ENCODE measurements at regions not wholly inside any gene's neighbourhood (a gene's known extent, or its start where the extent isn't known, plus 50 kb on each side); places are given as distances from the start of the nearest gene placed in this dataset.

DNA sequence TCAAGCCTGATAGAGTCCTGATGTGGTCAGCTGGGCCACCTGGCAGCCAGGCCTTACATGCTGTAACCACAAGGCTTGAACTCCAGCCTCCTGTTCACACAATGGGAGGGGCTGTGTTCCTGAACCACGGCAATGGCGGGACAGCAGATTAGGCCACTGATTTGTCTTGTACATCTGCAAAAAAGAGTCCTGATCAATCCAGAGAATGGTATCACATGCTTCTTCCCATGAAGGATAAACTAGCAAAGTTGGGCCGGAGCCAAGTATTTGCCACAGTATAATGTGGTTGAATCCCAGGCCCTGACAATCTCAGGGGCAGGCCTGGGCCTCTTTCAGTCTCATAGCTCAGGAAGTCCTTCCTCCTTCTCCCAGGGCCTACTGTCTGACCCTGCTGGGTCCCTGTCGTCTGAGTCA is 2182.5 kb upstream of the AGA start:
- Histone ChIP-seq H3K27ac (ENCODE audit: low read length, poor library complexity, severe bottlenecking) (peak overlapping the region; percentile 96), H4K8ac (ENCODE audit: low read length) (peak overlapping the region; percentile 10), H3K14ac (ENCODE audit: low read length in 2 of 2) (peak overlapping the region in 1 of 2 experiments; percentile 75), H2BK5ac (ENCODE audit: low read depth, low read length, poor library complexity, severe bottlenecking) (no peak overlapping the region), H3K36me3 (ENCODE audit: control insufficient read depth in 1 of 2, insufficient read depth in 2 of 2, low read depth in 1 of 2, low read length in 2 of 2) (no peaks in the 10 kb centered on the region), H3K9me3 (ENCODE audit: control insufficient read depth, low read length) (peaks cover 13% of the 10 kb centered on the region), H2BK15ac (ENCODE audit: low read depth, poor library complexity, severe bottlenecking) (no peak overlapping the region), H3K18ac (ENCODE audit: low read depth in 1 of 2, low read length in 2 of 2) (peak overlapping the region; percentile 62 to 95), H3K27me3 (ENCODE audit: control insufficient read depth in 1 of 2, insufficient read depth in 1 of 2, low read length in 2 of 2) (no peaks in the 10 kb centered on the region), H4K91ac (ENCODE audit: low read length) (peak overlapping the region; percentile 20), H3K4me3 (ENCODE audit: insufficient read depth in 1 of 2, low read depth in 1 of 2, low read length in 2 of 2) (no peak overlapping the region), H3K4me1 (ENCODE audit: control insufficient read depth, insufficient read depth, low read depth, low read length) (peaks cover 7% of the 10 kb centered on the region), H3K4ac (ENCODE audit: low read depth in 1 of 2, low read length in 2 of 2) (peak overlapping the region; percentile 46 to 86), H2BK120ac (ENCODE audit: low read depth, low read length) (peak overlapping the region; percentile 61), H3K4me2 (ENCODE audit: low read length, poor library complexity, severe bottlenecking) (no peak overlapping the region), H3K23ac (ENCODE audit: low read length in 2 of 2) (no peak overlapping the region), H3K79me1 (replicated peaks; ENCODE audit: low read length, poor library complexity, severe bottlenecking) (no peaks in the 10 kb centered on the region), H2BK12ac (ENCODE audit: low read length in 2 of 2) (peak overlapping the region in 1 of 2 experiments; percentile 95), H2AFZ (ENCODE audit: low read depth, low read length) (peak overlapping the region; percentile 76), H3K9ac (ENCODE audit: low read length) (no peak overlapping the region), H2AK5ac (ENCODE audit: low read length, severe bottlenecking) (no peak overlapping the region)
- 37% methylated on average over 3 of the region's 4 CpGs for whole genome bisulfite sequencing
- peak; percentile 88 for DNase-seq

- Histone ChIP-seq H3K14ac (ENCODE audit: low read length in 2 of 2) (no peak overlapping the region), H3K4me2 (ENCODE audit: low read length, poor library complexity, severe bottlenecking) (no peak overlapping the region), H2BK5ac (ENCODE audit: low read depth, low read length, poor library complexity, severe bottlenecking) (peak overlapping the region; percentile 76), H3K27ac (ENCODE audit: low read length, poor library complexity, severe bottlenecking) (peak overlapping the region; percentile 96), H2AK5ac (ENCODE audit: low read length, severe bottlenecking) (no peak overlapping the region), H3K4me1 (ENCODE audit: control insufficient read depth, insufficient read depth, low read depth, low read length) (peaks cover 7% of the 10 kb centered on the region), H3K9me3 (ENCODE audit: control insufficient read depth, low read length) (peaks cover 13% of the 10 kb centered on the region), H3K18ac (ENCODE audit: low read depth in 1 of 2, low read length in 2 of 2) (peak overlapping the region in 1 of 2 experiments; percentile 62), H3K4ac (ENCODE audit: low read depth in 1 of 2, low read length in 2 of 2) (no peak overlapping the region), H3K27me3 (ENCODE audit: control insufficient read depth in 1 of 2, insufficient read depth in 1 of 2, low read length in 2 of 2) (no peaks in the 10 kb centered on the region), H3K23ac (ENCODE audit: low read length in 2 of 2) (no peak overlapping the region), H3K36me3 (ENCODE audit: control insufficient read depth in 1 of 2, insufficient read depth in 2 of 2, low read depth in 1 of 2, low read length in 2 of 2) (no peaks in the 10 kb centered on the region), H4K91ac (ENCODE audit: low read length) (peak overlapping the region; percentile 75), H3K4me3 (ENCODE audit: insufficient read depth in 1 of 2, low read depth in 1 of 2, low read length in 2 of 2) (no peak overlapping the region), H3K9ac (ENCODE audit: low read length) (no peak overlapping the region), H2BK12ac (ENCODE audit: low read length in 2 of 2) (peak overlapping the region in 1 of 2 experiments; percentile 59), H3K79me1 (replicated peaks; ENCODE audit: low read length, poor library complexity, severe bottlenecking) (no peaks in the 10 kb centered on the region), H2BK15ac (ENCODE audit: low read depth, poor library complexity, severe bottlenecking) (no peak overlapping the region), H4K8ac (ENCODE audit: low read length) (no peak overlapping the region), H2BK120ac (ENCODE audit: low read depth, low read length) (peak overlapping the region; percentile 61), H2AFZ (ENCODE audit: low read depth, low read length) (no peak overlapping the region)
- no CpG with 5 or more reads among the region's 1 CpG for WGBS
- DNase-seq = peak; percentile 85
Observed at GRCh38 chr4:179625406-179625805, 2183.2 kb upstream of the AGA start.

- Histone ChIP-seq H2AK5ac (ENCODE audit: low read length, severe bottlenecking) (no peak overlapping the region), H3K4me1 (ENCODE audit: control insufficient read depth, insufficient read depth, low read depth, low read length) (peaks cover 7% of the 10 kb centered on the region), H4K91ac (ENCODE audit: low read length) (no peak overlapping the region), H3K14ac (ENCODE audit: low read length in 2 of 2) (no peak overlapping the region), H3K4me2 (ENCODE audit: low read length, poor library complexity, severe bottlenecking) (no peak overlapping the region), H2BK15ac (ENCODE audit: low read depth, poor library complexity, severe bottlenecking) (no peak overlapping the region), H3K18ac (ENCODE audit: low read depth in 1 of 2, low read length in 2 of 2) (peak overlapping the region in 1 of 2 experiments; percentile 21), H2BK12ac (ENCODE audit: low read length in 2 of 2) (peak overlapping the region in 1 of 2 experiments; percentile 54), H4K8ac (ENCODE audit: low read length) (no peak overlapping the region), H3K79me1 (replicated peaks; ENCODE audit: low read length, poor library complexity, severe bottlenecking) (no peaks in the 10 kb centered on the region), H3K27ac (ENCODE audit: low read length, poor library complexity, severe bottlenecking) (no peak overlapping the region), H3K4ac (ENCODE audit: low read depth in 1 of 2, low read length in 2 of 2) (no peak overlapping the region), H2AFZ (ENCODE audit: low read depth, low read length) (no peak overlapping the region), H2BK5ac (ENCODE audit: low read depth, low read length, poor library complexity, severe bottlenecking) (no peak overlapping the region), H3K9ac (ENCODE audit: low read length) (no peak overlapping the region), H3K4me3 (ENCODE audit: insufficient read depth in 1 of 2, low read depth in 1 of 2, low read length in 2 of 2) (no peak overlapping the region), H3K23ac (ENCODE audit: low read length in 2 of 2) (no peak overlapping the region), H3K27me3 (ENCODE audit: control insufficient read depth in 1 of 2, insufficient read depth in 1 of 2, low read length in 2 of 2) (no peaks in the 10 kb centered on the region), H3K9me3 (ENCODE audit: control insufficient read depth, low read length) (peaks cover 13% of the 10 kb centered on the region), H2BK120ac (ENCODE audit: low read depth, low read length) (no peak overlapping the region), H3K36me3 (ENCODE audit: control insufficient read depth in 1 of 2, insufficient read depth in 2 of 2, low read depth in 1 of 2, low read length in 2 of 2) (no peaks in the 10 kb centered on the region)
- DNase-seq = no peak
- 84% methylated on average over 3 of the region's 3 CpGs for WGBS
Observed at GRCh38 chr4:179626687-179627086, 2184.4 kb upstream of the AGA start.

- Histone ChIP-seq H3K9ac (ENCODE audit: low read length) (no peak overlapping the region), H3K36me3 (ENCODE audit: control insufficient read depth in 1 of 2, insufficient read depth in 2 of 2, low read depth in 1 of 2, low read length in 2 of 2) (no peaks in the 10 kb centered on the region), H3K4ac (ENCODE audit: low read depth in 1 of 2, low read length in 2 of 2) (no peak overlapping the region), H3K18ac (ENCODE audit: low read depth in 1 of 2, low read length in 2 of 2) (no peak overlapping the region), H3K4me3 (ENCODE audit: insufficient read depth in 1 of 2, low read depth in 1 of 2, low read length in 2 of 2) (no peak overlapping the region), H2BK120ac (ENCODE audit: low read depth, low read length) (no peak overlapping the region), H3K27me3 (ENCODE audit: control insufficient read depth in 1 of 2, insufficient read depth in 1 of 2, low read length in 2 of 2) (no peaks in the 10 kb centered on the region), H2AFZ (ENCODE audit: low read depth, low read length) (no peak overlapping the region), H3K14ac (ENCODE audit: low read length in 2 of 2) (no peak overlapping the region), H3K27ac (ENCODE audit: low read length, poor library complexity, severe bottlenecking) (no peak overlapping the region), H3K23ac (ENCODE audit: low read length in 2 of 2) (no peak overlapping the region), H4K91ac (ENCODE audit: low read length) (no peak overlapping the region), H2BK12ac (ENCODE audit: low read length in 2 of 2) (no peak overlapping the region), H3K79me1 (replicated peaks; ENCODE audit: low read length, poor library complexity, severe bottlenecking) (no peaks in the 10 kb centered on the region), H2BK15ac (ENCODE audit: low read depth, poor library complexity, severe bottlenecking) (no peak overlapping the region), H3K4me1 (ENCODE audit: control insufficient read depth, insufficient read depth, low read depth, low read length) (no peaks in the 10 kb centered on the region), H3K9me3 (ENCODE audit: control insufficient read depth, low read length) (peaks cover 18% of the 10 kb centered on the region), H2AK5ac (ENCODE audit: low read length, severe bottlenecking) (no peak overlapping the region), H3K4me2 (ENCODE audit: low read length, poor library complexity, severe bottlenecking) (no peak overlapping the region), H4K8ac (ENCODE audit: low read length) (no peak overlapping the region), H2BK5ac (ENCODE audit: low read depth, low read length, poor library complexity, severe bottlenecking) (no peak overlapping the region)
- no peak for DNase-seq
Observed at GRCh38 chr4:179631321-179631720, 2189.1 kb upstream of the AGA start.

Measured in mesenchymal stem cell (in vitro differentiated cells and primary cell).